ENCODE measurements at regions not wholly inside any gene's neighbourhood (a gene's known extent, or its start where the extent isn't known, plus 50 kb on each side); places are given as distances from the start of the nearest gene placed in this dataset.
A peak's percentile ranks its signal among the peaks of the same experiment; 100 is the strongest.
"Not testable (repeated sequence)": the region's sequence is repeated elsewhere in the genome, so short reads cannot be mapped to it uniquely, and the experiment has no call there.

GRCh38 chr9:134531220-134531970 lies 110.2 kb upstream of the COL5A1 start:
- no peak for DNase-seq

GRCh38 chr9:134532084-134532483 lies 109.5 kb upstream of the COL5A1 start:
- no peak for DNase-seq

GRCh38 chr9:134532661-134533060 lies 108.9 kb upstream of the COL5A1 start:
- DNase-seq, result not testable (repeated sequence)

- DNase-seq, result no peak
These were observed 107.6 kb upstream of the COL5A1 start for GRCh38 chr9:134533850-134534588.

GRCh38 chr9:134534661-134535080 lies 106.9 kb upstream of the COL5A1 start:
- no peak for DNase-seq

GRCh38 chr9:134535171-134535570 lies 106.4 kb upstream of the COL5A1 start:
- DNase-seq, result no peak

- peak; percentile 38 for DNase-seq
These were observed 105.3 kb upstream of the COL5A1 start for GRCh38 chr9:134536101-134536900.

GRCh38 chr9:134536931-134537330 lies 104.7 kb upstream of the COL5A1 start:
- no peak for DNase-seq

- no peak for DNase-seq
These were observed 103.5 kb upstream of the COL5A1 start for GRCh38 chr9:134537951-134538641.

- no peak for DNase-seq
These were observed 102.6 kb upstream of the COL5A1 start for GRCh38 chr9:134538856-134539566.

- no peak for DNase-seq
These were observed 101.9 kb upstream of the COL5A1 start for GRCh38 chr9:134539586-134540194.

GRCh38 chr9:134540276-134541096 lies 101.1 kb upstream of the COL5A1 start:
- DNase-seq, result no peak

- no peak for DNase-seq
These were observed 100.4 kb upstream of the COL5A1 start for GRCh38 chr9:134541097-134541747.

- peak; percentile 56 for DNase-seq
These were observed 97.0 kb upstream of the COL5A1 start for GRCh38 chr9:134544388-134545214.

GRCh38 chr9:134545215-134545542 lies 96.4 kb upstream of the COL5A1 start:
- DNase-seq, result no peak

- DNase-seq, result no peak
These were observed 95.9 kb upstream of the COL5A1 start for GRCh38 chr9:134545543-134546245.

GRCh38 chr9:134546246-134546731 lies 95.3 kb upstream of the COL5A1 start:
- DNase-seq, result no peak

GRCh38 chr9:134546746-134547145 lies 94.9 kb upstream of the COL5A1 start:
- DNase-seq, result no peak
